SK-N-SH treated with all-trans-retinoic acid at 6 μM for 48 hours (cell line): ENCODE measurements at regions not wholly inside any gene's neighbourhood (a gene's known extent, or its start where the extent isn't known, plus 50 kb on each side); places are given as distances from the start of the nearest gene placed in this dataset.

Experiments
- ARNTL ChIP-seq: fragments of 450-650 bp; formaldehyde crosslinking; IDR thresholded peaks from 2 replicates; pipeline ENCODE4 v1.5.0; 2020; ENCODE audit warnings: low read depth, mild to moderate bottlenecking, moderate library complexity, borderline replicate concordance
- BACH2 ChIP-seq: fragments of 250-450 bp; sonication (Bioruptor Pico); IDR thresholded peaks from 2 replicates; pipeline ENCODE4 v1.9.0; 2021; ENCODE audit warnings: mild to moderate bottlenecking, borderline replicate concordance
- ESRRG ChIP-seq: fragments of 250-450 bp; sonication (Bioruptor Pico); IDR thresholded peaks from 2 replicates; pipeline ENCODE4 v1.6.1; 2021; ENCODE audit warnings: mild to moderate bottlenecking
- ISL1 ChIP-seq: fragments of 250-450 bp; sonication (Bioruptor Pico); IDR thresholded peaks from 2 replicates; pipeline ENCODE4 v2.1.2; 2022; ENCODE audit warnings: mild to moderate bottlenecking, moderate library complexity
- TCF4 ChIP-seq: fragments of 250-450 bp; sonication (Bioruptor Pico); IDR thresholded peaks from 2 replicates; pipeline ENCODE4 v1.8.0; 2021; ENCODE audit warnings: mild to moderate bottlenecking, moderate library complexity, borderline replicate concordance
- ZC3H10 ChIP-seq: fragments of 250-450 bp; sonication (Bioruptor Pico); IDR thresholded peaks from 2 replicates; pipeline ENCODE4 v1.5.1; 2021; ENCODE audit warnings: mild to moderate bottlenecking, moderate library complexity
- ZFP3 ChIP-seq: fragments of 250-450 bp; sonication (Bioruptor Pico); IDR thresholded peaks from 2 replicates; pipeline ENCODE4 v1.5.0; 2020; ENCODE audit warnings: mild to moderate bottlenecking, moderate library complexity
- ZFP30 ChIP-seq: fragments of 450-650 bp; formaldehyde crosslinking; IDR thresholded peaks from 2 replicates; pipeline ENCODE4 v1.5.0; 2022; ENCODE audit warnings: mild to moderate bottlenecking, moderate library complexity
- ZNF565 ChIP-seq: fragments of 450-650 bp; formaldehyde crosslinking; conservative IDR thresholded peaks from 2 replicates; pipeline ENCODE4 v1.5.0; 2020; ENCODE audit warnings: low read depth, mild to moderate bottlenecking, moderate library complexity
- TF ChIP-seq, protein P1 (sequence below): fragments of 250-450 bp; sonication (Bioruptor Pico); IDR thresholded peaks from 2 replicates; pipeline ENCODE4 v1.8.0; 2020; ENCODE audit warnings: mild to moderate bottlenecking, moderate library complexity, borderline replicate concordance
- TF ChIP-seq, protein P2 (sequence below): fragments of 250-450 bp; sonication (Bioruptor Pico); IDR thresholded peaks from 2 replicates; pipeline ENCODE4 v1.8.0; 2021; ENCODE audit warnings: low read depth, mild to moderate bottlenecking, moderate library complexity, borderline replicate concordance

DNA sequence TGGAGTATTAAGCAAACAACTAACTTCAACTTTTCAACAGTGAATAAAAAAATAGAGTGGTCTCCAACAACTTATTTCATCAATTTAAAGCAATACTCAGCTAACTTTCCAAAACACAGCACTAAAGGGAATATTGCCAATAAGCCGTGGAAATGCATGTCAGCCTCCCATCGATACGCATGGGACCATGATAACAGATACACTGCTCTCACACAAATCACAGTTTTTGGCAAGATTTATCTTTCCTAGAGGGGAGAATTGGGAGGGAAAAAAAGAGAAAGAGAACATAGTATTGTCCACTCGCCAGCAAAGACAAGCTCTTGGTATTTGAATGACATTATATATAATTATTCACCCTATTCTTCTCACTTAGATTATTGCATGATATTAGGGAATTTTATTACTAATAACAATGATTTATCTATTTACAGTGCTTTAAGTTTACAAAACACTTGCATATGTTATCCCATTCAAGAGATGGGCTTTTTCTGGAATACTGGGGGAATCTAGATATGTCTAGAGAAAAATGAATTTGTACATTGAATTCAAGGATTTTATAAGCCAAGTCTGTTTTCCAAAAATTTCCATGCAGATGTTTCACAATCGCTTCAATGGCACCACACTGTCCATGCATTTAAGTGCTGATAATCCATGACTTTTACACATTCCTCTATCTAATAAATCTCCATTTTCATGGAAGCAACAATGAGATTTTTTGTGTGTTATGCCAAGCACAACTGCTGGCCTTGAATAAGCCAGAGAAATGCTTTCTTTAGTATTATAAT lies 194.0 kb upstream of the MGMT start:
- TF ChIP-seq ARNTL (CRISPR knock-in tag) (no peak), TCF4 (no peak), BACH2 (no peak), ZFP30 (no peak), ZNF565 (CRISPR knock-in tag) (no peak), ESRRG (no peak), ZFP3 (CRISPR knock-in tag) (no peak), ISL1 (CRISPR knock-in tag) (no peak), ZC3H10 (CRISPR knock-in tag) (no peak)
- TF ChIP-seq, protein P1, sequence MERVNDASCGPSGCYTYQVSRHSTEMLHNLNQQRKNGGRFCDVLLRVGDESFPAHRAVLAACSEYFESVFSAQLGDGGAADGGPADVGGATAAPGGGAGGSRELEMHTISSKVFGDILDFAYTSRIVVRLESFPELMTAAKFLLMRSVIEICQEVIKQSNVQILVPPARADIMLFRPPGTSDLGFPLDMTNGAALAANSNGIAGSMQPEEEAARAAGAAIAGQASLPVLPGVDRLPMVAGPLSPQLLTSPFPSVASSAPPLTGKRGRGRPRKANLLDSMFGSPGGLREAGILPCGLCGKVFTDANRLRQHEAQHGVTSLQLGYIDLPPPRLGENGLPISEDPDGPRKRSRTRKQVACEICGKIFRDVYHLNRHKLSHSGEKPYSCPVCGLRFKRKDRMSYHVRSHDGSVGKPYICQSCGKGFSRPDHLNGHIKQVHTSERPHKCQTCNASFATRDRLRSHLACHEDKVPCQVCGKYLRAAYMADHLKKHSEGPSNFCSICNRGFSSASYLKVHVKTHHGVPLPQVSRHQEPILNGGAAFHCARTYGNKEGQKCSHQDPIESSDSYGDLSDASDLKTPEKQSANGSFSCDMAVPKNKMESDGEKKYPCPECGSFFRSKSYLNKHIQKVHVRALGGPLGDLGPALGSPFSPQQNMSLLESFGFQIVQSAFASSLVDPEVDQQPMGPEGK, result no peak
- TF ChIP-seq, protein P2, sequence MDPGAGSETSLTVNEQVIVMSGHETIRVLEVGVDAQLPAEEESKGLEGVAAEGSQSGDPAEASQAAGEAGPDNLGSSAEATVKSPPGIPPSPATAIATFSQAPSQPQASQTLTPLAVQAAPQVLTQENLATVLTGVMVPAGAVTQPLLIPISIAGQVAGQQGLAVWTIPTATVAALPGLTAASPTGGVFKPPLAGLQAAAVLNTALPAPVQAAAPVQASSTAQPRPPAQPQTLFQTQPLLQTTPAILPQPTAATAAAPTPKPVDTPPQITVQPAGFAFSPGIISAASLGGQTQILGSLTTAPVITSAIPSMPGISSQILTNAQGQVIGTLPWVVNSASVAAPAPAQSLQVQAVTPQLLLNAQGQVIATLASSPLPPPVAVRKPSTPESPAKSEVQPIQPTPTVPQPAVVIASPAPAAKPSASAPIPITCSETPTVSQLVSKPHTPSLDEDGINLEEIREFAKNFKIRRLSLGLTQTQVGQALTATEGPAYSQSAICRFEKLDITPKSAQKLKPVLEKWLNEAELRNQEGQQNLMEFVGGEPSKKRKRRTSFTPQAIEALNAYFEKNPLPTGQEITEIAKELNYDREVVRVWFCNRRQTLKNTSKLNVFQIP (CRISPR knock-in tag), result no peak
